WTC11 (cell line): ENCODE measurements at regions not wholly inside any gene's neighbourhood (a gene's known extent, or its start where the extent isn't known, plus 50 kb on each side); places are given as distances from the start of the nearest gene placed in this dataset.

ENCODE experiments used
- ATAC-seq: fragments of 200-7000 bp; cut with Tn5 transposase; 2 replicates; pipeline ENCODE4 v1.10.0; 2021; ENCODE audit warnings: mild to moderate bottlenecking, moderate library complexity
- CTCF ChIA-PET: fragments of 300-600 bp; sonication (Branson Sonifier 250); formaldehyde crosslinking; loops from one replicate; lab custom pipeline; 2021; ENCODE audit warnings: antibody characterized with exemption; lab: Charles Lee
- POLR2A ChIA-PET: fragments of 350-600 bp; sonication (Branson Sonifier 250); formaldehyde crosslinking; loops from one replicate; lab custom pipeline; 2021; ENCODE audit warnings: antibody characterized with exemption; lab: Charles Lee
- DNase-seq: peaks from one replicate; pipeline ENCODE4 v3.0.0; 2021; ENCODE audit warnings: low spot score
- H3K27ac Mint-ChIP-seq: 2 replicates; pipeline ENCODE4 v1.8.0; 2021; ENCODE audit warnings: mixed read lengths
- H3K27me3 Mint-ChIP-seq: 2 replicates; pipeline ENCODE4 v1.8.0; 2021; ENCODE audit warnings: low read depth, mild to moderate bottlenecking, moderate library complexity, mixed read lengths
- H3K36me3 Mint-ChIP-seq: 2 replicates; pipeline ENCODE4 v1.8.0; 2021; ENCODE audit warnings: mixed read lengths
- H3K4me1 Mint-ChIP-seq: 2 replicates; pipeline ENCODE4 v1.8.0; 2022; ENCODE audit warnings: mixed read lengths
- H3K4me3 Mint-ChIP-seq: 2 replicates; pipeline ENCODE4 v1.8.0; 2021; ENCODE audit warnings: mild to moderate bottlenecking, moderate library complexity, mixed read lengths
- H3K9me3 Mint-ChIP-seq: 2 replicates; pipeline ENCODE4 v1.8.0; 2021; ENCODE audit warnings: mixed read lengths
- AFF4 ChIP-seq: sonication (generic); formaldehyde crosslinking; IDR thresholded peaks from 2 replicates; pipeline ENCODE4 v1.8.1; 2023; ENCODE audit warnings: mild to moderate bottlenecking, missing genetic modification reagents, borderline replicate concordance
- ATF1 ChIP-seq: sonication (generic); formaldehyde crosslinking; IDR thresholded peaks from 2 replicates; pipeline ENCODE4 v1.8.1; 2023; ENCODE audit warnings: mild to moderate bottlenecking, moderate library complexity, missing genetic modification reagents
- ATF2 ChIP-seq: sonication (generic); formaldehyde crosslinking; IDR thresholded peaks from 2 replicates; pipeline ENCODE4 v1.8.1; 2022; ENCODE audit warnings: low read depth, missing genetic modification reagents, borderline replicate concordance
- E2F1 ChIP-seq: sonication (generic); formaldehyde crosslinking; IDR thresholded peaks from 2 replicates; pipeline ENCODE4 v1.8.0; 2022; ENCODE audit warnings: mild to moderate bottlenecking, missing genetic modification reagents
- ELF4 ChIP-seq: sonication (generic); formaldehyde crosslinking; IDR thresholded peaks from 2 replicates; pipeline ENCODE4 v1.8.1; 2022; ENCODE audit warnings: low read depth, mild to moderate bottlenecking, moderate library complexity, missing genetic modification reagents
- ESRRA ChIP-seq: sonication (generic); formaldehyde crosslinking; IDR thresholded peaks from 2 replicates; pipeline ENCODE4 v1.8.1; 2022; ENCODE audit warnings: mild to moderate bottlenecking, missing genetic modification reagents, borderline replicate concordance
- FOXP4 ChIP-seq: sonication (generic); formaldehyde crosslinking; IDR thresholded peaks from 2 replicates; pipeline ENCODE4 v1.8.0; 2022; ENCODE audit warnings: mild to moderate bottlenecking, missing genetic modification reagents
- GABPB1 ChIP-seq: sonication (generic); formaldehyde crosslinking; IDR thresholded peaks from 2 replicates; pipeline ENCODE4 v1.8.1; 2023; ENCODE audit warnings: mild to moderate bottlenecking, missing genetic modification reagents
- GRHL2 ChIP-seq: fragments of 250-450 bp; sonication (Bioruptor Pico); IDR thresholded peaks from 2 replicates; pipeline ENCODE4 v1.8.0; 2022; ENCODE audit warnings: mild to moderate bottlenecking, moderate library complexity; ENCODE audit not compliant: insufficient replicate concordance, severe bottlenecking
- HMGA2 ChIP-seq: fragments of 250-450 bp; sonication (Bioruptor Pico); IDR thresholded peaks from 2 replicates; pipeline ENCODE4 v1.4.0; 2021; ENCODE audit warnings: mild to moderate bottlenecking, moderate library complexity
- OVOL2 ChIP-seq: fragments of 250-450 bp; sonication (Bioruptor Pico); IDR thresholded peaks from 2 replicates; pipeline ENCODE4 v1.9.0; 2021; ENCODE audit warnings: mild to moderate bottlenecking, borderline replicate concordance
- SMAD4 ChIP-seq: sonication (generic); formaldehyde crosslinking; IDR thresholded peaks from 2 replicates; pipeline ENCODE4 v1.8.0; 2022; ENCODE audit warnings: mild to moderate bottlenecking, missing genetic modification reagents
- SP1 ChIP-seq: sonication (generic); formaldehyde crosslinking; conservative IDR thresholded peaks from 2 replicates; pipeline ENCODE4 v1.8.1; 2022; ENCODE audit warnings: missing genetic modification reagents
- USF1 ChIP-seq: sonication (generic); formaldehyde crosslinking; IDR thresholded peaks from 2 replicates; pipeline ENCODE4 v1.8.0; 2022; ENCODE audit warnings: mild to moderate bottlenecking, missing genetic modification reagents
- ZNF121 ChIP-seq: sonication (generic); formaldehyde crosslinking; IDR thresholded peaks from 2 replicates; pipeline ENCODE4 v1.8.0; 2023; ENCODE audit warnings: missing genetic modification reagents
- ZNF317 ChIP-seq: sonication (generic); formaldehyde crosslinking; IDR thresholded peaks from 2 replicates; pipeline ENCODE4 v1.8.1; 2023; ENCODE audit warnings: low read depth, mild to moderate bottlenecking, moderate library complexity, missing genetic modification reagents, borderline replicate concordance
- ZNF396 ChIP-seq: fragments of 250-450 bp; sonication (Bioruptor Pico); IDR thresholded peaks from 2 replicates; pipeline ENCODE4 v1.8.0; 2021; ENCODE audit warnings: mild to moderate bottlenecking, moderate library complexity, borderline replicate concordance
- TF ChIP-seq, protein P1 (sequence below): sonication (generic); formaldehyde crosslinking; IDR thresholded peaks from 2 replicates; pipeline ENCODE4 v1.8.0; 2023; ENCODE audit warnings: missing genetic modification reagents, mild to moderate bottlenecking, borderline replicate concordance
- TF ChIP-seq, protein P2 (sequence below): sonication (generic); formaldehyde crosslinking; conservative IDR thresholded peaks from 2 replicates; pipeline ENCODE4 v1.8.1; 2022; ENCODE audit warnings: mild to moderate bottlenecking, missing genetic modification reagents

- ChIA-PET POLR2A (no interaction called here), CTCF (interaction anchor here (0.8 to 1.0 kb wide), 2 partner anchors 70 to 322 kb away, joined by 3 read pairs; no protein-coding TSS in a partner anchor)
- DNase-seq (no peak), ATAC-seq (no peak)
- H3K27ac Mint-ChIP-seq = no peak overlapping the region
- H3K4me3 Mint-ChIP-seq = no peak overlapping the region
- TF ChIP-seq GABPB1 (CRISPR knock-in tag) (no peak), ZNF121 (CRISPR knock-in tag) (no peak), GRHL2 (CRISPR knock-in tag) (no peak), ZNF317 (CRISPR knock-in tag) (no peak), AFF4 (CRISPR knock-in tag) (no peak), SMAD4 (CRISPR knock-in tag) (no peak), HMGA2 (CRISPR knock-in tag) (no peak), E2F1 (CRISPR knock-in tag) (no peak), SP1 (CRISPR knock-in tag) (no peak), USF1 (CRISPR knock-in tag) (no peak), ELF4 (CRISPR knock-in tag) (no peak), ZNF396 (CRISPR knock-in tag) (no peak), ESRRA (no peak), ATF2 (no peak), OVOL2 (CRISPR knock-in tag) (no peak), FOXP4 (CRISPR knock-in tag) (no peak), ATF1 (CRISPR knock-in tag) (no peak)
- TF ChIP-seq, protein P1, sequence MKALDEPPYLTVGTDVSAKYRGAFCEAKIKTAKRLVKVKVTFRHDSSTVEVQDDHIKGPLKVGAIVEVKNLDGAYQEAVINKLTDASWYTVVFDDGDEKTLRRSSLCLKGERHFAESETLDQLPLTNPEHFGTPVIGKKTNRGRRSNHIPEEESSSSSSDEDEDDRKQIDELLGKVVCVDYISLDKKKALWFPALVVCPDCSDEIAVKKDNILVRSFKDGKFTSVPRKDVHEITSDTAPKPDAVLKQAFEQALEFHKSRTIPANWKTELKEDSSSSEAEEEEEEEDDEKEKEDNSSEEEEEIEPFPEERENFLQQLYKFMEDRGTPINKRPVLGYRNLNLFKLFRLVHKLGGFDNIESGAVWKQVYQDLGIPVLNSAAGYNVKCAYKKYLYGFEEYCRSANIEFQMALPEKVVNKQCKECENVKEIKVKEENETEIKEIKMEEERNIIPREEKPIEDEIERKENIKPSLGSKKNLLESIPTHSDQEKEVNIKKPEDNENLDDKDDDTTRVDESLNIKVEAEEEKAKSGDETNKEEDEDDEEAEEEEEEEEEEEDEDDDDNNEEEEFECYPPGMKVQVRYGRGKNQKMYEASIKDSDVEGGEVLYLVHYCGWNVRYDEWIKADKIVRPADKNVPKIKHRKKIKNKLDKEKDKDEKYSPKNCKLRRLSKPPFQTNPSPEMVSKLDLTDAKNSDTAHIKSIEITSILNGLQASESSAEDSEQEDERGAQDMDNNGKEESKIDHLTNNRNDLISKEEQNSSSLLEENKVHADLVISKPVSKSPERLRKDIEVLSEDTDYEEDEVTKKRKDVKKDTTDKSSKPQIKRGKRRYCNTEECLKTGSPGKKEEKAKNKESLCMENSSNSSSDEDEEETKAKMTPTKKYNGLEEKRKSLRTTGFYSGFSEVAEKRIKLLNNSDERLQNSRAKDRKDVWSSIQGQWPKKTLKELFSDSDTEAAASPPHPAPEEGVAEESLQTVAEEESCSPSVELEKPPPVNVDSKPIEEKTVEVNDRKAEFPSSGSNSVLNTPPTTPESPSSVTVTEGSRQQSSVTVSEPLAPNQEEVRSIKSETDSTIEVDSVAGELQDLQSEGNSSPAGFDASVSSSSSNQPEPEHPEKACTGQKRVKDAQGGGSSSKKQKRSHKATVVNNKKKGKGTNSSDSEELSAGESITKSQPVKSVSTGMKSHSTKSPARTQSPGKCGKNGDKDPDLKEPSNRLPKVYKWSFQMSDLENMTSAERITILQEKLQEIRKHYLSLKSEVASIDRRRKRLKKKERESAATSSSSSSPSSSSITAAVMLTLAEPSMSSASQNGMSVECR (CRISPR knock-in tag) = no peak
- TF ChIP-seq, protein P2, sequence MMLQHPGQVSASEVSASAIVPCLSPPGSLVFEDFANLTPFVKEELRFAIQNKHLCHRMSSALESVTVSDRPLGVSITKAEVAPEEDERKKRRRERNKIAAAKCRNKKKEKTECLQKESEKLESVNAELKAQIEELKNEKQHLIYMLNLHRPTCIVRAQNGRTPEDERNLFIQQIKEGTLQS (CRISPR knock-in tag) = no peak
- no peaks in the 10 kb centered on the region for H3K27me3 Mint-ChIP-seq
- no peaks in the 10 kb centered on the region for H3K4me1 Mint-ChIP-seq
- H3K36me3 Mint-ChIP-seq = peaks cover 26% of the 10 kb centered on the region
- peaks cover 30% of the 10 kb centered on the region for H3K9me3 Mint-ChIP-seq
Measured at GRCh38 chr6:84492241-84493165, 265.1 kb upstream of the CEP162 start.
